ENCODE measurements at regions not wholly inside any gene's neighbourhood (a gene's known extent, or its start where the extent isn't known, plus 50 kb on each side); places are given as distances from the start of the nearest gene placed in this dataset.
"Not testable (repeated sequence)": the region's sequence is repeated elsewhere in the genome, so short reads cannot be mapped to it uniquely, and the experiment has no call there.

DNA sequence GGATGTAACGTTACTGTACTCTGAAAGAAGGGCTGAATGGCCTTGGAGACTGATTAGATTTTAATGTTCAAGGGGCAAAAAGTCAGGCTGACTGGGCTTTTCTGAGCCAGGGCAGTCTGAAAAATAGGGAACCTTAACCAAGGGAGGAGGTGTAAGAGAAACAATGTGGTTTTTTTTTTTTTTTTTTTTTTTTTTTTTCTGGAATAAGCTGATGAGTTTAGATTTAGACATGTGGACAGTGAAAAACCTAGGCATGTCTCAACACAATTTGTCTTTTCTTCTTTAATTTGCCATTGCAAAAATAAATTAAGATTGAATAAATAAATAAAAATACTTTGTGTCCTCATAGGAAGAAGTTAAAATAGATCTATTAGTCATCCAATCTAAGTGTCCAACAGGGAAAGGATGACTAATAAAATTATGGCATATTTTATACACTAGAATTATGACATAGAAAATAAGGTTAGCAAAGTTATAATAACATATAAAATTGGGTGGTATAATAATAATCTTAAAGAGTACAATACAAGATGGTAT lies 237.6 kb upstream of the TRIB2 start:
- DNase-seq: no peak

DNA sequence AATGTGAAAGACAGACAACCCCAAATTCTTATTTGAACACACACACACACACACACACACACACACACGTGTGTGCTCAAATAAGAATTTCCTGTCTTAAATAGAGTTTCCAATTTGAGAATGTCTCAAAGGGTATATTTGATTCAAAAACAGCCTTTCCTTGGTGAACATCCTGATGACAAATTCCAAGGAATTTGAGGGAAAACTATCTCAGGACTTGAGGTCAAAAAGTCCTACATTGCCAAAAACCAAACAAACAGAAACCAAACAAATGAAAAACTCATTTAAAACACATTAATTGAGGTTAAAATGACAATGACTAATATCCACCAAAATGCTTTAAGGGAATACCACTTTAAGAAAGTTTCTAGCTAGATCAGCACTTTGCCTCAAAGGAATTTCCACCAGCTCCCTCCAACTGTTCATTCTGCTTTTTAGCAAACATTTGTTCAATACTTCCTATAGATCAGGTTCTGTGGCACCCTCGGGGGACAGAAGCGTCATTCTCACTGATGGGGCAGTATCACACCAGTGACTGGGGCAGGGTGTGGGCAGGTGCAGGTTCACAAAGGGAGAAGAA lies 232.1 kb upstream of the TRIB2 start:
- DNase-seq: no peak

GRCh38 chr2:12486205-12487118 lies 230.3 kb upstream of the TRIB2 start:
- no peak for DNase-seq

DNA sequence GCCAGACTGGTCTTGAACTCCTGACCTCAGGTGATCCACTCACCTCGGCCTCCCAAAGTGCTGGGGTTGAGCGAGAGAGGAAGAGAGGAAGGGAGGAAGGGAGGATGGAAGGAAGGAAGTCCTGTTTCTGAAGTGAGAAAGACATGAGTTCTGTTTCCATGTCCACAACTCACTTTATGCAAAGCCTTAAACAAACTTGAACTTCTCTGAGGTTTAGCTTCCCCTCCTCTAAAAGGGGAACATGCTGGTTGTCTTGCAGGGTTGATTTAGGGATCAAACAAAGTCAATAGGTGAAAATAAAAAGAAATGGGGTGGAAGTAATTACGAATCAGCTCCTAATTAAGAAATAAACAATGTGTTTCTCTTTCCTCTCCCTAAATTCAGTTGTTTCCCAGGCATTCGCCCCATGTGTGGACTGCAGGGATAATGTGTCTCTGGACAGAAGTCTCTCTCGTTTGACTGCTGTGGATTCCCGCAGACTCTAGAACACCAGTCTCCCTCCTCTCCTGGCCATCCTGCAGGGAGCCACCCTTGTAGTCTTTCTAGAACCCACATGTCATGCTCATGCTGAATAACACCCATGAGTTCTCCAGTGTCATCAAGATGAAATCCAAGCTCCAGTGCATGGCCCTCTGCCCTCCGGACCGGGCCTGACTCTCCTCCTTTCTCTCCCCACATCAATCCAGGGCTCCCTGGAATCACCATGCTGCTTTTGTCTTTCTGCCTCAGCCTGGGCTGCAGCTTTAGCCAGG lies 229.3 kb upstream of the TRIB2 start:
- DNase-seq: no peak

DNA sequence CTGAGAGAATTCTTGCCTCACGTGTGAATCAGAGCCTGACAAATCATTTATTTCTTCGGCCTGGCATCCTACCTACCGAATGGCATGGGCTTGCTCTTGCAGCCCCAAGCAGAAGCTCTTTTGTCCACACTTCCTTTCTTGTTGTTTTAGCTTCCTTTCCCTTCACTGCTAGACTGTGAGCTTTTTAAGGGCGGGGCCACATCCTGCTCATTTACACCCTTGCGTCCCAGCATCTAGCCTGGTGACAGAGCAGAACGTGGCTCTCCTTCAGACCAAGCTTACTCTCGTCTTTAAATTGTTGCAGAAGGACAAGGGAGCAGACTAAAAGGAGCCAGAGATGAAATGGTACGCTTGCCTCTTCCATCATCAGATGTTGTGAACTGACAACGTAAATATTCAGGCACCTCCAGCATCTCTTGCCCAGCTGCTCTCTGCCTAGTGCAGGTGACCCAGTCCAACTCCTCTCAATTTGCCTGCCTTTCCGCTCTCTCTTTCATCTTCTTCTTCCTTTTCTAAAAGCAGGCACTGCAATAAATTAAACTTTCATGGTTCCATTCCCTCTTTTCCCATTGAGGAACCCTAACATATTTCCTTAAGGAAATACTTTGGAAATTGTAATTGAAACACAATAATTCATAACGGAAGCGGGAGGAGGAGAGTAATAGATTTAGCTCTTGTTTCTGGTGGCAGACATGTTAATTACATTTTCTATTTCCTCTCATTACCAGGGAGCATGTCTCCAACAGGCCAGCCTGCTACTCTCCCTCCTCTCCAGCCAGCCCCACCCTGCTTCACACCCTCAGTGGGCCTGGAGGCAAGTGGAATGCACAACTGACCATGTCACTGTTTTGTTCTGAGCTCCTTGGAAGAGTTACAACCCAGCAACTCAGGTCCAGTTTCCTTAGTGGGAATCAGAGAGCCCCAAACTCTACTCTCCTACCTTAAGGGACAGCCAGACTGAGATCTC lies 228.1 kb upstream of the TRIB2 start:
- no peak for DNase-seq

GRCh38 chr2:12490641-12491040 lies 226.1 kb upstream of the TRIB2 start:
- DNase-seq: no peak

DNA sequence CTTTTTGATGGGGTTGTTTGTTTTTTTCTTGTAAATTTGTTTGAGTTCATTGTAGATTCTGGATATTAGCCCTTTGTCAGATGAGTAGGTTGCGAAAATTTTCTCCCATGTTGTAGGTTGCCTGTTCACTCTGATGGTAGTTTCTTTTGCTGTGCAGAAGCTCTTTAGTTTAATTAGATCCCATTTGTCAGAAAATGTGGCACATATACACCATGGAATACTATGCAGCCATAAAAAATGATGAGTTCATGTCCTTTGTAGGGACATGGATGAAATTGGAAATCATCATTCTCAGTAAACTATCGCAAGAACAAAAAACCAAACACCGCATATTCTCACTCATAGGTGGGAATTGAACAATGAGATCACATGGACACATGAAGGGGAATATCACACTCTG lies 224.4 kb upstream of the TRIB2 start:
- not testable (repeated sequence) for DNase-seq

DNA sequence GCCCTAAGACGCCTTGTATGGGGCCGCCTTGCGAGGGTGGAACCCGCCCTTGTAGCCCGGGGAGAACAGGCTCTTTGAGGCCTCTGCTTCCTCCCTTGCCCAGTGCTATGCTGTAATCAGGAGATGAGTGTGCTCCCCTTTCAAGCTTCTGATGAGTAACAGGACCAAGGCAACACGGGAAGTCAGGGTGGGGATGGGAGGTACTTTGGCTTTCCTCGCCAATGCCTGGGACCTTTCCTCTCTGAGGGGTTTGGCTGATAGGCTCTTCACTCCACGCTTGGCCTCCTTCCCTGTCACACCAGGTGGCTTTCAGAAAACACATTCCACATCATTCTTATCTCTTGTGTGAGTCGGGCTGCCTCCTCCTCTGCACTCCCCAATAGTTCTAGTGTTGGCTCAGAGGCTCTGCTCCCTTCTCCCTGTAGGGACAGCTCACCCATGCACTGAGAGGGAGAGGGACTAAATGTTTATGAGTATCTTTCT lies 223.7 kb upstream of the TRIB2 start:
- no peak for DNase-seq

DNA sequence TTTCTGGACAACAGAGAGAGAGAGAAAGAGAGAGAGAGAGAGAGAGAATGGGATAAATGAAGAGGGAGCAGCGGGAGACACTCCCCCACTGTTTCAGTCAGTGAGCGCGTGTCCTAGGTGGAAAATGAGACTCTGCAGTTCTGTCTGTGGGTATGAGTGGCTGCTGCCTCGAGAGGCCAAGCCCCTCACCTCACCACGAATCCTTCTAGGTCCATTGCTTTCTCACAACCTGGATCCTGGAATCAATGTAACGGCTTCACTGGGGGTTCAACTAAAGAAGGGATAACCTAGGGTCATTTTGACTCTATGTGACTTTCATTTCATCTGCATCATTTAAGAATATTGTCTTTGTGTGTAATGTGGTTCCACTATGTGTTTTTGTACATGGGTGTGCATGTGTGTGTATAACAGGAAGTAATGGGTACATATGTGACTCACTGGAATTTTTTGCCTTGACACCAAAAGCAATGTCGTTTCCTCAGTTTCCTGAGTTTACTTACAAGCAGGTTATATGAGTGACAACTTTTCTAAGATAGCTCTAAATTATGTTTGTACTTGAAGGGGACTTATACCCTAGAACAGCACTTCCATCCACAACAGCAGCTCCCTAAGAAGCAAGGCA lies 221.4 kb upstream of the TRIB2 start:
- no peak for DNase-seq

DNA sequence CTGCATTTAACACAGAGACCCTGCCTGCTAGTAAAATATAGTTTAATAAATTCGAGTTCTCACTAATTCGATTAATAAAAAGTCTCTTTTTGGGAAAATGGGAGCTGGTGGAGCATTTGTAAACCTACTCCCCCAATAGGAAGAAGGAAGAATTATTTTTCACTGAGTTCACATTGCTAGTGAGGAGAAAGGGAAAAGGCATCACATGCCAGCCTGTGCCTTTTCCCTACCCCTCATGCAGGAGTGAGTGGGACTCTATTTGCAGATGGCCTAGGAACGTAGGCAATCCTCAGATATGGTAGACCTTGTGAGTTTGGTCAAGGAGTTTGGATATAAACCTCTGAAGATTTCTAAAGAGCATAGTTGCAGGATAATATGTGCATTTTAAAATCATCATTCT lies 218.4 kb upstream of the TRIB2 start:
- DNase-seq: no peak

- no peak for DNase-seq
Observed at GRCh38 chr2:12498704-12499103, 218.0 kb upstream of the TRIB2 start.

- no peak for DNase-seq
Observed at GRCh38 chr2:12500899-12501298, 215.8 kb upstream of the TRIB2 start.

DNA sequence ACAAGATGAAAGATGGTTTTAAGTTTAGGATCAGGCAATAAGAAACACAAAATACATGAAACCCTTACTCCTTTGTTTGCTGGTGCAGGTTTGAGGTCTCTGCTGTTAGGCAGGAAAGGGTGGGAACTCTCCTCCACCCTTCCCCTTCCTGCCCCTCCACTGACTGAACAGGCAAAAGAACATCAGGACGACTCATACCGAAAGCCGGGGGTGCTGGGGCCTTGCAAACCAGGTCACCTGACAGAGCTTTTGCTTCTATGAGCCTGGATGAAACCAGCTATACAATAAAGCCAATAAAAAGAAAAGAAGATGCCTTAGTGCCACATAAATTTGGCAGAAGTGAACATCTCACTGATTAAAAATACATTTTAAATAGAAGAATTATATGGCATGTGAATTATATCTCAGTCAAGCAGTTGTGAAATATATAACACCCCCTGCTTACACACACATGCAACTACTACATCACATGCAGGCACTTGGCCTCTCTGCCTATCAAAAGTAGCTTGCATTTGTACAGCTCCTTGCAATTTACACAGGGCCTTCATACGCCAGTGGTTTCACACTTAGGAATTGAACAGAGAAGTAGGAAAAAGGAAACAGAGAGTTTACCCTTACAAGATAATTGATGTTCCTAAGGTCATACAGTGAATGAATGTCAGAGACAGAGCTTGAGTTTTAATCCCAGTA lies 215.1 kb upstream of the TRIB2 start:
- DNase-seq: no peak

- no peak for DNase-seq
Observed at GRCh38 chr2:12502759-12503158, 214.0 kb upstream of the TRIB2 start.

DNA sequence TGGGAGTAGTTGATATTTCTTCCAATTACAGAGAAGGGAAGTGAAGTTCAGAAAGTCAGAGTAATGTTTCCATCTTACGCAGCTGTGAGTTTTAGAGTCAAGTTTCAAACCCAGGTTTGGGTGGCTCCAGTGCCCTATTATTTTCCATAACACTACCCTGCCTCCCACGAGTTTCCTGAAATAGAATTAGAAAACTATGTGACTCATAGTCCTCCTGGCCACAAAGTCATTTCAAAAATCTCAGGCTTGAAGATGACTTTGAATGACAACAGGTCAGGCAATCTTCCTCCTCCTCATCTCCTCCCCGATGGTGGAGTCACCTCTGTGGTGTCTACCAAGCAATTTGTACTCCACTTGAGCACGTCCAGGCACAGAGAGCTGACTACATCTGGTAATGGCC lies 212.3 kb upstream of the TRIB2 start:
- DNase-seq: no peak

- DNase-seq: no peak
Observed at GRCh38 chr2:12506846-12507245, 209.9 kb upstream of the TRIB2 start.

- DNase-seq: no peak
Observed at GRCh38 chr2:12507295-12507694, 209.4 kb upstream of the TRIB2 start.

GRCh38 chr2:12510070-12510469 lies 206.7 kb upstream of the TRIB2 start:
- no peak for DNase-seq

GRCh38 chr2:12513339-12513738 lies 203.4 kb upstream of the TRIB2 start:
- no peak for DNase-seq

GRCh38 chr2:12514168-12514567 lies 202.6 kb upstream of the TRIB2 start:
- DNase-seq: no peak
